Lower leg skin (tissue), 4 donors: ENCODE measurements at regions not wholly inside any gene's neighbourhood (a gene's known extent, or its start where the extent isn't known, plus 50 kb on each side); places are given as distances from the start of the nearest gene placed in this dataset.

Experiments
- DNase-seq, 2 donors: peaks; one replicate each; pipeline ENCODE4 v3.0.0-alpha.2; 2019; ENCODE audit warnings: low spot score in 2 of 2
- H3K4me3 ChIP-seq: fragments of 200-600 bp; sonication (generic); 2 replicates; pipeline ENCODE4 v1.5.1; 2017; ENCODE audit warnings: mild to moderate bottlenecking, low read depth; ENCODE audit not compliant: poor library complexity, severe bottlenecking
- POLR2A ChIP-seq, 2 donors: fragments of 450-650 bp; IDR thresholded peaks; one replicate each; pipeline ENCODE4 v1.6.1; 2016 to 2017; ENCODE audit warnings: antibody characterized with exemption in 2 of 2, mild to moderate bottlenecking in 1 of 2, moderate library complexity in 1 of 2
- WGBS, 2 donors: methylation state at CpG; one replicate each; pipeline ENCODE4 v1.1.5; 2018; 5-methylcytosine and 5-hydroxymethylcytosine counted together
- intact Hi-C: fragments of 100-400 bp; cut with DNase I; formaldehyde crosslinking; loops from one replicate; pipeline ENCODE4 v1.15.0; 2023; ENCODE audit warnings: low total_unique reads
- TF ChIP-seq, protein P1 (sequence below), 3 donors: fragments of 450-650 bp; IDR thresholded peaks; one replicate each; pipeline ENCODE4 v1.5.1; 2016; ENCODE audit warnings: antibody characterized with exemption in 3 of 3, mild to moderate bottlenecking in 3 of 3, moderate library complexity in 2 of 3

DNA sequence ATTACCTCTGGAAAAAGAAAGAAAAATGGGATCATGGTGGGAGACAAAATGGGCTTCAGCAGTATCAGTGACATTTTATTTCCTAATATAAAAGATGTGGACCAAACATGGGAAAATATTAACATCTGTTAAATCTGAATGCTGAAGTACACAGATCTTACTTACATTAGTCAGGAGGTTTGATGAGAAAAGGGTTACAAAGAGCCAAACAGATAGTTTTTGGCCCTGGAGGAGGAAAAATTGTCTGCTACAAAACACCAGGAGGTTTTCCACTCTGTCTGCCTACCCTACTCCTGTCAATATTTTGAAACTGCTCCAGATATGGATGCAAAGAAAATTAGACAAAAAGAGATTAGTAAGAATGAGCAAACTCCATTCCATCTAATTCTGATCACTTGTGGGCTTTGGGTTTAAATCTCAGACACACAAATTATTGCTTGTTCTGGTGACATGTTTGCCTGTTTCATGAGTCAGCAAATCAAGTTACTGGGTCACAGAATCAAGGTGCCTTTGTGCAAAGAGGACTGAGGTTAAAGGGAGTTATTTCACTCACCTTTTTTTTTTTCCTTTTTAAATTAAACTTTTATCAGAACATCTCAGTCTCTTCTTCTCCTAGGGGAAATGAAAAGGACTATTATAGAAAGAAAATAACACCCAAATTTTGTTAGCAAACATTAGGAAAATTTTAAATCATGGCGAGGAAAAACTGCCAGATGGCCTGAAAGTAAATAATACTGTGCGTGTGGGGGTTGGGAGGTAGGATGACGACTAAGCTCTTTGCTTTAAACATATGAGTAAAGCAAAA, 87.0 kb upstream of the SPATS2L start:
- no peak for DNase-seq
- TF ChIP-seq POLR2A (IDR thresholded peaks at IDR 0.05): no peak
- TF ChIP-seq, protein P1, sequence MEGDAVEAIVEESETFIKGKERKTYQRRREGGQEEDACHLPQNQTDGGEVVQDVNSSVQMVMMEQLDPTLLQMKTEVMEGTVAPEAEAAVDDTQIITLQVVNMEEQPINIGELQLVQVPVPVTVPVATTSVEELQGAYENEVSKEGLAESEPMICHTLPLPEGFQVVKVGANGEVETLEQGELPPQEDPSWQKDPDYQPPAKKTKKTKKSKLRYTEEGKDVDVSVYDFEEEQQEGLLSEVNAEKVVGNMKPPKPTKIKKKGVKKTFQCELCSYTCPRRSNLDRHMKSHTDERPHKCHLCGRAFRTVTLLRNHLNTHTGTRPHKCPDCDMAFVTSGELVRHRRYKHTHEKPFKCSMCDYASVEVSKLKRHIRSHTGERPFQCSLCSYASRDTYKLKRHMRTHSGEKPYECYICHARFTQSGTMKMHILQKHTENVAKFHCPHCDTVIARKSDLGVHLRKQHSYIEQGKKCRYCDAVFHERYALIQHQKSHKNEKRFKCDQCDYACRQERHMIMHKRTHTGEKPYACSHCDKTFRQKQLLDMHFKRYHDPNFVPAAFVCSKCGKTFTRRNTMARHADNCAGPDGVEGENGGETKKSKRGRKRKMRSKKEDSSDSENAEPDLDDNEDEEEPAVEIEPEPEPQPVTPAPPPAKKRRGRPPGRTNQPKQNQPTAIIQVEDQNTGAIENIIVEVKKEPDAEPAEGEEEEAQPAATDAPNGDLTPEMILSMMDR (IDR thresholded peaks at IDR 0.05): no peak
- no peak overlapping the region for H3K4me3 ChIP-seq
- WGBS, 2 donors: 70 to 77% methylated on average over 3 of the region's 3 CpGs
- intact Hi-C loops: no loop called here

GRCh38 chr2:200220251-200220650, 86.2 kb upstream of the SPATS2L start:
- no peak for TF ChIP-seq POLR2A (IDR thresholded peaks at IDR 0.05)
- TF ChIP-seq, protein P1 (IDR thresholded peaks at IDR 0.05): no peak
- 56 to 58% methylated on average over 4 of the region's 4 CpGs for WGBS, 2 donors
- DNase-seq: no peak
- no peak overlapping the region for H3K4me3 ChIP-seq
- intact Hi-C loops: no loop called here

DNA sequence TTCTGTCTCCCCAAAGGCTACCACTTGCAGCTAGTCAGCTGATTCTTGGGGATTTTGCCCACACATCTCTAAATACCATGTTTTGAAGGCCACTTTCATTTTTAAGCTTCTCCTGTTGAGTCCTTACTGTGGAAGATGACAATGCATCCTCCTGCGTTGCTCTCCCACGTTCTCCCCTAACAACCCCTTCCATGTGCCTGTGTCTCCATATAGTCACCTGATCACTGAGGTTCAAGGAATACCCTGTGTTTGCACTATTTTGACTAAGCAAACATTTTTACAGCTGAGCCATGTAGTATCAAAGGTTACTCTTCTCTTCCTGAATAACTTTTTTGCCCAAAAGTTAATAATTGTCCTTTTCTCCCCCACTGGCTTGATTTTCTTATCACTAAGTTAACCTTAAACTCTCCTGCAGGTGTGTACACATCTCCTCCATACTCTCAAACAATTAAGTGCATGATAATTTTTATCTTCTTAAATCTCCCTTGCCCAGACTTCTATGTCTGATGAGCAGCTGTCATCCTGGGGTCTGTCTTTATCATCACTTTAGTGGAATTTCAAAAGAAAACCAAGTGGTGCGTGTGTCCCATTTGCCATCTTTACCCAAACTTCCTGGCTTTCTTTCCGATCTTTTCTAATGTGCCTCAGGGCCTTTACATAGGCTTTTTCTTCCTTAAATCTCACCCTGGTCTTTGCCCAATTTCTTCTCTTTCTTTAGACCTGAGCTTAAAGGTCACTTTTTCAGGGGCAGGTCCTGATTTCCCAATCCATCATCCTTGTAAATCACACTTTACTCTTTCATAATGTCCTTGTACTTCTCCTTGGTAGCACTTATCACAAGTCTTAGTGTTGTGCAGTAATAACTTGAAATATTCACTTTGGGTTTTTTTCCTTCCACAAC, 85.2 kb upstream of the SPATS2L start:
- no peak overlapping the region for H3K4me3 ChIP-seq
- 90 to 94% methylated on average over 4 of the region's 4 CpGs for WGBS, 2 donors
- DNase-seq: no peak
- no peak for TF ChIP-seq POLR2A (IDR thresholded peaks at IDR 0.05)
- TF ChIP-seq, protein P1 (IDR thresholded peaks at IDR 0.05): no peak
- intact Hi-C loops: no loop called here

- no peak for DNase-seq
- intact Hi-C loops: no loop called here
- no peak for TF ChIP-seq POLR2A (IDR thresholded peaks at IDR 0.05)
- TF ChIP-seq, protein P1 (IDR thresholded peaks at IDR 0.05): no peak
- no peak overlapping the region for H3K4me3 ChIP-seq
- 59 to 65% methylated on average over 7 of the region's 7 CpGs for WGBS, 2 donors
Observed at GRCh38 chr2:200222791-200223190, 83.7 kb upstream of the SPATS2L start.

- intact Hi-C loops: no loop called here
- no peak overlapping the region for H3K4me3 ChIP-seq
- no peak for DNase-seq
- TF ChIP-seq, protein P1 (IDR thresholded peaks at IDR 0.05): no peak
- TF ChIP-seq POLR2A (IDR thresholded peaks at IDR 0.05): no peak
- WGBS, 2 donors: 80 to 82% methylated on average over 3 of the region's 3 CpGs
Observed at GRCh38 chr2:200223205-200223784, 83.2 kb upstream of the SPATS2L start.
